GM19452 (cell line): ENCODE measurements at regions not wholly inside any gene's neighbourhood (a gene's known extent, or its start where the extent isn't known, plus 50 kb on each side); places are given as distances from the start of the nearest gene placed in this dataset.
"Not testable (repeated sequence)": the region's sequence is repeated elsewhere in the genome, so short reads cannot be mapped to it uniquely, and the experiment has no call there.

Source experiments
- ATAC-seq: cut with Tn5 transposase; IDR thresholded peaks from one replicate; pipeline ENCODE4 v1.9.1; 2021; ENCODE audit not compliant: unreplicated experiment

- peak; percentile 60 for ATAC-seq
Observed at GRCh38 chr6:68238097-68238601, 396.9 kb upstream of the ADGRB3 start.

- no peak for ATAC-seq
Observed at GRCh38 chr6:68237205-68237604, 397.9 kb upstream of the ADGRB3 start.

- ATAC-seq = no peak
Observed at GRCh38 chr6:68235326-68235784, 399.7 kb upstream of the ADGRB3 start.

GRCh38 chr6:68233623-68234022, 401.5 kb upstream of the ADGRB3 start:
- no peak for ATAC-seq

GRCh38 chr6:68229566-68229965, 405.5 kb upstream of the ADGRB3 start:
- no peak for ATAC-seq

GRCh38 chr6:68226460-68226859, 408.6 kb upstream of the ADGRB3 start:
- no peak for ATAC-seq

GRCh38 chr6:68225729-68226128, 409.4 kb upstream of the ADGRB3 start:
- no peak for ATAC-seq

- no peak for ATAC-seq
Observed at GRCh38 chr6:68211242-68211795, 423.8 kb upstream of the ADGRB3 start.

GRCh38 chr6:68207612-68208011, 427.5 kb upstream of the ADGRB3 start:
- ATAC-seq = not testable (repeated sequence)

- no peak for ATAC-seq
Observed at GRCh38 chr6:68200929-68201328, 434.2 kb upstream of the ADGRB3 start.

- ATAC-seq = no peak
Observed at GRCh38 chr6:68197356-68197755, 437.7 kb upstream of the ADGRB3 start.

- no peak for ATAC-seq
Observed at GRCh38 chr6:68196645-68197044, 438.4 kb upstream of the ADGRB3 start.

GRCh38 chr6:68195753-68196152, 439.3 kb upstream of the ADGRB3 start:
- not testable (repeated sequence) for ATAC-seq

GRCh38 chr6:68194846-68195478, 440.1 kb upstream of the ADGRB3 start:
- ATAC-seq = no peak

GRCh38 chr6:68192988-68193387, 442.1 kb upstream of the ADGRB3 start:
- ATAC-seq = no peak

GRCh38 chr6:68189217-68189815, 445.8 kb upstream of the ADGRB3 start:
- no peak for ATAC-seq

- no peak for ATAC-seq
Observed at GRCh38 chr6:68186870-68187269, 448.2 kb upstream of the ADGRB3 start.

GRCh38 chr6:68182386-68182785, 452.7 kb upstream of the ADGRB3 start:
- no peak for ATAC-seq

GRCh38 chr6:68181027-68181426, 454.1 kb upstream of the ADGRB3 start:
- ATAC-seq = not testable (repeated sequence)

- no peak for ATAC-seq
Observed at GRCh38 chr6:68173616-68174015, 461.5 kb upstream of the ADGRB3 start.

GRCh38 chr6:68169922-68170321, 465.2 kb upstream of the ADGRB3 start:
- ATAC-seq = no peak

- no peak for ATAC-seq
Observed at GRCh38 chr6:68167604-68168003, 467.5 kb upstream of the ADGRB3 start.
